K562 (cell line): ENCODE measurements at regions not wholly inside any gene's neighbourhood (a gene's known extent, or its start where the extent isn't known, plus 50 kb on each side); places are given as distances from the start of the nearest gene placed in this dataset.

Experiments
- ATAC-seq: fragments of 200-7000 bp; cut with Tn5 transposase; 3 replicates; pipeline ENCODE4 v1.9.1; 2020; ENCODE audit warnings: moderate library complexity
- BruUV-seq: library from RNA; stranded (reverse); fragments of 400-500 nt; replicated peaks from 2 replicates; lab custom pipeline; 2021; lab: Mats Ljungman, UMichigan
- CTCF ChIA-PET: fragments of 300-600 bp; formaldehyde crosslinking; extraction: SDS; loops from one replicate; lab custom pipeline; 2021; ENCODE audit warnings: low intra/inter-chr PET ratio; lab: Yijun Ruan, JAX
- POLR2A ChIA-PET: fragments of 300-600, 350-650 bp; sonication (Branson Sonifier 250); formaldehyde crosslinking; extraction: SDS; loops from one replicate; lab custom pipeline; 2021; ENCODE audit warnings: antibody characterized with exemption, inconsistent platforms; lab: Yijun Ruan, JAX
- DNase-seq, 4 experiments: peaks; one replicate each; pipeline versions ENCODE4 v3.0.0 to v3.0.0-alpha.2; 2011 to 2018; ENCODE audit warnings: low spot score in 3 of 4, mixed read lengths in 3 of 4; ENCODE audit errors: extremely low read depth in 1 of 4
- FAIRE-seq: peaks from 2 replicates; lab custom pipeline; 2011; peaks lifted over from hg19 to GRCh38; lab: Jason Lieb, UNC
- H2AFZ ChIP-seq: 2 replicates; pipeline ENCODE4 v1.6.0; 2011; ENCODE audit warnings: low read depth, low read length, control low read depth, inconsistent platforms
- H3K27ac ChIP-seq: fragments of 200-600 bp; 3 replicates; pipeline ENCODE4 v1.8.0; 2011; ENCODE audit warnings: low read depth, mild to moderate bottlenecking, control low read depth, inconsistent platforms, low read length, moderate library complexity, mixed read lengths; ENCODE audit errors: extremely low read depth
- H3K27me3 ChIP-seq, 2 experiments: fragments of 300-600 bp in 1 of 2; 2 replicates in 1 of 2; 3 replicates in 1 of 2; pipeline versions ENCODE4 v1.6.0 to v1.8.0; 2011; ENCODE audit warnings: inconsistent platforms in 2 of 2, low read length in 2 of 2, mild to moderate bottlenecking in 1 of 2, mixed read lengths in 1 of 2, moderate library complexity in 1 of 2; ENCODE audit not compliant: control insufficient read depth in 2 of 2, insufficient read depth in 2 of 2
- H3K36me3 ChIP-seq: fragments of 300-600 bp; 3 replicates; pipeline ENCODE4 v1.8.0; 2011; ENCODE audit warnings: mild to moderate bottlenecking, low read length, inconsistent platforms; ENCODE audit not compliant: control insufficient read depth, insufficient read depth
- H3K4me1 ChIP-seq, 2 experiments: fragments of 200-600 bp in 1 of 2; replicated peaks in 1 of 2; 2 replicates in 1 of 2; 3 replicates in 1 of 2; pipeline versions ENCODE4 v1.5.1 to v1.8.0; 2011; ENCODE audit warnings: inconsistent platforms in 2 of 2, low read length in 2 of 2, mild to moderate bottlenecking in 1 of 2, mixed read lengths in 1 of 2, moderate library complexity in 1 of 2; ENCODE audit not compliant: control insufficient read depth in 2 of 2, insufficient read depth in 2 of 2
- H3K4me2 ChIP-seq: 2 replicates; pipeline ENCODE4 v1.6.1; 2011; ENCODE audit warnings: low read length, control low read depth, inconsistent platforms, mixed read lengths; ENCODE audit not compliant: insufficient read depth
- H3K4me3 ChIP-seq: fragments of 200-600 bp; sonication (generic), shearing (Covaris generic); 2 replicates; pipeline ENCODE4 v1.5.1; 2016; ENCODE audit warnings: control low read depth, inconsistent platforms
- H3K79me2 ChIP-seq: fragments of 200-600 bp; 3 replicates; pipeline ENCODE4 v1.8.0; 2011; ENCODE audit warnings: low read length, inconsistent platforms; ENCODE audit not compliant: control insufficient read depth, insufficient read depth
- H3K9ac ChIP-seq, 2 experiments: 2 replicates each; pipeline versions ENCODE4 v1.6.0 to v1.6.1; 2011; ENCODE audit warnings: low read depth in 2 of 2, low read length in 2 of 2, control low read depth in 1 of 2, inconsistent platforms in 1 of 2, mild to moderate bottlenecking in 1 of 2, mixed read lengths in 1 of 2; ENCODE audit not compliant: insufficient read depth in 1 of 2
- H3K9me1 ChIP-seq: one replicate; pipeline ENCODE4 v1.6.0; 2011; ENCODE audit warnings: inconsistent platforms, mild to moderate bottlenecking, low read length, moderate library complexity; ENCODE audit not compliant: control insufficient read depth, insufficient read depth
- H3K9me3 ChIP-seq: replicated peaks from 2 replicates; pipeline ENCODE4 v1.5.1; 2011; ENCODE audit warnings: low read depth, low read length, inconsistent platforms; ENCODE audit not compliant: control insufficient read depth, insufficient read depth
- H4K20me1 ChIP-seq: replicated peaks from 2 replicates; pipeline ENCODE4 v1.6.1; 2011; ENCODE audit warnings: low read length, inconsistent platforms, mixed read lengths; ENCODE audit not compliant: control insufficient read depth, insufficient read depth
- BDP1 ChIP-seq: IDR thresholded peaks from 3 replicates; pipeline ENCODE4 v1.6.1; 2011; ENCODE audit not compliant: insufficient read length, insufficient read depth
- JUNB ChIP-seq: fragments of 450-650 bp; formaldehyde crosslinking; conservative IDR thresholded peaks from 2 replicates; pipeline ENCODE4 v1.4.0; 2020; ENCODE audit warnings: mild to moderate bottlenecking
- WGBS: fragments of 100-300 bp; shearing (Covaris generic); methylation state at CpG from one replicate; pipeline ENCODE4 v1.1.6; 2016; ENCODE audit warnings: low coverage, mixed read lengths; ENCODE audit not compliant: insufficient coverage; ENCODE audit errors: missing lambda C conversion rate; 5-methylcytosine and 5-hydroxymethylcytosine counted together
- in situ Hi-C: fragments of 300-500 bp; cut with MboI; formaldehyde crosslinking; loops from 4 replicates; pipeline ENCODE4 v1.15.0; 2018; ENCODE audit warnings: inconsistent platforms, mixed read lengths
- intact Hi-C: fragments of 100-400 bp; cut with micrococcal nuclease; formaldehyde crosslinking; loops from 2 replicates; pipeline ENCODE4 v1.14.2; 2022

DNA sequence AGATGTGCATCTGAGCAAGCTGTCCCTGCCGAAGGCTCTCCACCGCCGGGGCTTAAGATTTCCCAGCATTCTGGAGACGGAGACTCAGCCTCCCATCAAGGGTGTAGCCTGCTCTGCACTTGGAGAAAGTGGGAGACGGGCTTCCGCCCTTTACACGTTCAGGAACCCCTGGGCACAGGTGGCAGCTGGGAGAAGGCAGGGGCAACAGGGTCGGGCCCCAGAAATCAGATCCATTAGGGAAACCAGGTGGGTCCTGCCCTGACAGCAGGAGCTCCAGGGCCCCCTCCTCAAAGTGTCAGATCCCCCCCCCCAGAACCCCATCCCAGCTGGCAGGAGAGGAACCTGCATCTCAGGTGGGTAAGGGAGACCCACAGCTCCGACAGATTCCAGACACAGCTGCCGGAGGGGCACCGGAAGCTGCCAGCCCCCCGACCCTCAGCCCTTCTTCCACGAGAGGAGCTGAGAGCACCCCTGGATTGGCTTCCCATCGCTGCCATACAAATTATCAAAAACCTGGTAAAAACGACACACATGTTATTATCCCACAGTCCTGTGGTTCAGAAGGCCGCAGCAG lies 236.6 kb downstream of the NPHP4 start:
- POLR2A ChIA-PET, result interaction anchor here (0.7 kb wide), 1 partner anchor 1036 kb away, joined by 3 read pairs; no protein-coding TSS in a partner anchor
- in situ Hi-C loops (no loop called here), intact Hi-C loops (loop anchor here (10.0 kb wide), 1 partner anchor 79 kb away; no protein-coding TSS in a partner anchor)
- Histone ChIP-seq H2AFZ (no peak overlapping the region), H4K20me1 (peaks cover 6% of the 10 kb centered on the region; the same call in 1 of the 2 replicates), H3K9me3 (no peaks in the 10 kb centered on the region; the same call in 1 of the 2 replicates), H3K36me3 (no peaks in the 10 kb centered on the region), H3K27me3 (peaks cover 52 to 74% of the 10 kb centered on the region in 2 experiments), H3K79me2 (no peaks in the 10 kb centered on the region), H3K4me1 (peaks cover 0 to 4% of the 10 kb centered on the region in 2 experiments; a peak in 2 of 5 replicates), H3K4me2 (no peak overlapping the region), H3K4me3 (no peak overlapping the region), H3K27ac (no peak overlapping the region), H3K9me1 (no peaks in the 10 kb centered on the region), H3K9ac (no peak overlapping the region)
- no peak for ATAC-seq
- BruUV-seq, result no TSS peak
- 5% methylated on average over 16 of the region's 16 CpGs for WGBS
- DNase-seq, result no peak
- FAIRE-seq, result no peak
- CTCF ChIA-PET, result no interaction called here
- TF ChIP-seq JUNB (CRISPR knock-in tag), result no peak

DNA sequence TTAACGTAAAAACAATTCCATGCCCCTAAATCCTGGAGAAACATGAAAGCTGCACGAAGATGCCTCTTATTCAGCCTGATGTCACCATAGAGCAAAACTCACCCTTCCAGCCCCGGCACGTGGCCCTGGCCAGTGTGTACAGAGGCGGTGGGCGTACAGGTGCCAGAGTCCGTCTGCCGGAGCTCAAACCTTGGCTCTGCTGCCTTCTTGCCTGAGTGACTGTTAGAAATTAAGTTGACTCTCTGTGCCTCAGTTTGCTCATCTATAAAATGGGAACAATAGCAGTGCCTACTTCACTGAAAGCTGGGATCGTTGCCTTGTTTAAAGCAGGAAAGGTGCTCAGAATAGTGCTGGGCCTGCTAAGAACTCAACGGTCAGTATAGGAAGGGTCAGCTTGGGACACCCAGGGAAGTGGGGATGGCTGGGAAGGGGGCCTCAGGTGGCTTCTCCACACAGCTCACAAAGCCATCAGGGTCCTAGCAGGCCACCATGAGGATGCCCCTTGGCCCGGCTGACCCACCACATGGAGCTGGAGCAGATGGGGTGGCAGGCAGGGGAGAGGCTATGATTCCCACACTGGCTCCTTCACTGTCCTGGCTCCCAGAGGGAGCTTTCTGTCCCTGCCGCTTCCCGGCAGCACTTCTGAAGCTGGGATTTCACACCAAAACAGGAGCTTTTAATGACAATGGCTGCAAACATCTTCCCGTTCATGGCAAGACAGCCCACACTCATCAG lies 237.2 kb downstream of the NPHP4 start:
- ATAC-seq (no peak), FAIRE-seq (no peak), DNase-seq (no peak)
- Histone ChIP-seq H3K9ac (no peak overlapping the region), H3K27ac (no peak overlapping the region), H3K36me3 (no peaks in the 10 kb centered on the region), H3K4me2 (no peak overlapping the region), H2AFZ (no peak overlapping the region), H3K4me3 (no peak overlapping the region), H3K79me2 (no peaks in the 10 kb centered on the region), H3K9me1 (no peaks in the 10 kb centered on the region), H3K4me1 (peaks cover 0 to 4% of the 10 kb centered on the region in 2 experiments; a peak in 2 of 5 replicates), H3K9me3 (no peaks in the 10 kb centered on the region), H4K20me1 (peaks cover 6% of the 10 kb centered on the region; the same call in 1 of the 2 replicates), H3K27me3 (peaks cover 52 to 80% of the 10 kb centered on the region in 2 experiments)
- intact Hi-C loops (loop anchor here (10.0 kb wide), 1 partner anchor 80 kb away; no protein-coding TSS in a partner anchor), in situ Hi-C loops (no loop called here)
- WGBS, result 5% methylated on average over 14 of the region's 14 CpGs
- BruUV-seq, result no TSS peak
- CTCF ChIA-PET, result no interaction called here
- POLR2A ChIA-PET, result interaction anchor here (0.7 to 0.9 kb wide), 2 partner anchors 14 to 1036 kb away, joined by 3 read pairs; no protein-coding TSS in a partner anchor
- TF ChIP-seq BDP1, result no peak
